Prostate gland (tissue), 2 donors: ENCODE measurements at regions not wholly inside any gene's neighbourhood (a gene's known extent, or its start where the extent isn't known, plus 50 kb on each side); places are given as distances from the start of the nearest gene placed in this dataset.

Experiments
- POLR2A ChIP-seq: fragments of 450-650 bp; IDR thresholded peaks from one replicate; pipeline ENCODE4 v1.6.1; 2016; ENCODE audit warnings: antibody characterized with exemption, mild to moderate bottlenecking
- TF ChIP-seq, protein P1 (sequence below), 4 experiments: fragments of 200-600 bp in 2 of 4; fragments of 450-650 bp in 2 of 4; sonication (generic) in 2 of 4; IDR thresholded peaks; 1 replicate in 3 of 4; 2 replicates in 1 of 4; pipeline ENCODE4 v1.5.1; 2016 to 2019; ENCODE audit warnings: antibody characterized with exemption in 4 of 4, mild to moderate bottlenecking in 2 of 4, moderate library complexity in 2 of 4

DNA sequence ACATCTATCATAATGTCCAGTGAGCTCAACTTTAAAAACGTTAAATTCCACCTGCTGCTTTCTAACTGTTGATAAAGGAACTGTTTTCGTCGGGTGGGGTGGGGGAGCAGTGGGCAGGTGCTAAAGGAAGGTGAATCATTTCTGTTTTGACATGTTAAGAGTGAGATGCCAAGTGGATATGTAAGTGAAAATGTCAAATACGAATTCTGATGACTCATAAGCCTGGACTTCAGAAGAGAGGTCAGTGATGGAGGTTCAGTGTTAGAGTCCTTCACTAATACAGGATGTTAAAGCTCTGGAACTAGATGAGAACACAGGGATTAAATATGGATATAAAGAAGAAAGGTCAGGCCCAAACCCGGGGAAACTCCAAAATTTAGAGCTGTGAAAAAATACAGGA lies 617.9 kb upstream of the CTNND2 start:
- TF ChIP-seq, protein P1, sequence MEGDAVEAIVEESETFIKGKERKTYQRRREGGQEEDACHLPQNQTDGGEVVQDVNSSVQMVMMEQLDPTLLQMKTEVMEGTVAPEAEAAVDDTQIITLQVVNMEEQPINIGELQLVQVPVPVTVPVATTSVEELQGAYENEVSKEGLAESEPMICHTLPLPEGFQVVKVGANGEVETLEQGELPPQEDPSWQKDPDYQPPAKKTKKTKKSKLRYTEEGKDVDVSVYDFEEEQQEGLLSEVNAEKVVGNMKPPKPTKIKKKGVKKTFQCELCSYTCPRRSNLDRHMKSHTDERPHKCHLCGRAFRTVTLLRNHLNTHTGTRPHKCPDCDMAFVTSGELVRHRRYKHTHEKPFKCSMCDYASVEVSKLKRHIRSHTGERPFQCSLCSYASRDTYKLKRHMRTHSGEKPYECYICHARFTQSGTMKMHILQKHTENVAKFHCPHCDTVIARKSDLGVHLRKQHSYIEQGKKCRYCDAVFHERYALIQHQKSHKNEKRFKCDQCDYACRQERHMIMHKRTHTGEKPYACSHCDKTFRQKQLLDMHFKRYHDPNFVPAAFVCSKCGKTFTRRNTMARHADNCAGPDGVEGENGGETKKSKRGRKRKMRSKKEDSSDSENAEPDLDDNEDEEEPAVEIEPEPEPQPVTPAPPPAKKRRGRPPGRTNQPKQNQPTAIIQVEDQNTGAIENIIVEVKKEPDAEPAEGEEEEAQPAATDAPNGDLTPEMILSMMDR (IDR thresholded peaks at IDR 0.05): no peak
- TF ChIP-seq POLR2A: no peak
